GM12875 (cell line): ENCODE measurements at regions not wholly inside any gene's neighbourhood (a gene's known extent, or its start where the extent isn't known, plus 50 kb on each side); places are given as distances from the start of the nearest gene placed in this dataset.
"Not testable (repeated sequence)": the region's sequence is repeated elsewhere in the genome, so short reads cannot be mapped to it uniquely, and the experiment has no call there.

Experiments used
- H3K4me3 ChIP-seq: one replicate; pipeline ENCODE4 v1.5.1; 2011; ENCODE audit warnings: low read depth, low read length, control low read depth
- TF ChIP-seq, protein P1 (sequence below): IDR thresholded peaks from 2 replicates; pipeline ENCODE4 v1.5.1; 2011; ENCODE audit warnings: low read depth, mild to moderate bottlenecking, control low read depth, inconsistent platforms, low read length, moderate library complexity, borderline replicate concordance; ENCODE audit not compliant: insufficient read depth

DNA sequence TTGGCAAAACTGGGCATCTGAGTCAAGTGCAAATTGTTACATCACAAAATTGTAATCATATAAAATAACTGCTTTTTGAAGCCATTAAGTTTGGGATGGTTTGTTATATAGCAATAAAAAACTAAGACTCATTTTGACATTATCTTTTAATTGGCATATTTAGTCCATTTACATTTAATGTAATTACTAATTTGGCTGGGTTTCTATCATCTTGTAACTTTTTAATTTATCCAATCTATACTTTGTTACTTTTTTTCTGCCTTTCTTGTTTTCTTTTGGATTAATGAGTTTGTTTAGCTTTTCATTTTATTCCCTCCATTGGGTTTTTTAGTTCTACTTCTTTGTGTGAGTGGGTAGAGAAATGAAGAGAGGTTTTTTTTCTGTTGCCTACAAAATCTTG, 76.3 kb downstream of the DRAM2 start:
- H3K4me3 ChIP-seq: no peak overlapping the region
- TF ChIP-seq, protein P1, sequence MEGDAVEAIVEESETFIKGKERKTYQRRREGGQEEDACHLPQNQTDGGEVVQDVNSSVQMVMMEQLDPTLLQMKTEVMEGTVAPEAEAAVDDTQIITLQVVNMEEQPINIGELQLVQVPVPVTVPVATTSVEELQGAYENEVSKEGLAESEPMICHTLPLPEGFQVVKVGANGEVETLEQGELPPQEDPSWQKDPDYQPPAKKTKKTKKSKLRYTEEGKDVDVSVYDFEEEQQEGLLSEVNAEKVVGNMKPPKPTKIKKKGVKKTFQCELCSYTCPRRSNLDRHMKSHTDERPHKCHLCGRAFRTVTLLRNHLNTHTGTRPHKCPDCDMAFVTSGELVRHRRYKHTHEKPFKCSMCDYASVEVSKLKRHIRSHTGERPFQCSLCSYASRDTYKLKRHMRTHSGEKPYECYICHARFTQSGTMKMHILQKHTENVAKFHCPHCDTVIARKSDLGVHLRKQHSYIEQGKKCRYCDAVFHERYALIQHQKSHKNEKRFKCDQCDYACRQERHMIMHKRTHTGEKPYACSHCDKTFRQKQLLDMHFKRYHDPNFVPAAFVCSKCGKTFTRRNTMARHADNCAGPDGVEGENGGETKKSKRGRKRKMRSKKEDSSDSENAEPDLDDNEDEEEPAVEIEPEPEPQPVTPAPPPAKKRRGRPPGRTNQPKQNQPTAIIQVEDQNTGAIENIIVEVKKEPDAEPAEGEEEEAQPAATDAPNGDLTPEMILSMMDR: no peak

DNA sequence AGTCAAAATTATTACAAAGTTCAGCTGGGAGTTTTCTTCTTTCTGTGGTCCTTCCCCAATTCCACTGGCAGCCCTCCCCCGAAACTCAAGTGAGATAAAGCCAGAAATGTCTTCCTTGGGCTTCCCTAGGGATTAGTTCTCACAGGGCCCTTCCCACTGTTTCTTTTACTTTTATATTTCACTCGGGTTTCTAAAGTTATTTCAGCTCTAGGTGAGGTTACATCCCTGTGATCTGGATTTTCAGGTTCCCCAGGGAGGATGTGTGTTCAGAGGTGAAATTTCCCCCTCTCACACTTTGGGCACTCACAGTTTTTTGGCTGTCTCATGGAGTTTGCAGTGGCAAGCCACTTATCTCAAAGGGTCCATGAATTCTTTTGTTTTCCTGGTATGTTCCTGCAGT, 77.3 kb downstream of the DRAM2 start:
- no peak overlapping the region for H3K4me3 ChIP-seq
- TF ChIP-seq, protein P1: no peak

DNA sequence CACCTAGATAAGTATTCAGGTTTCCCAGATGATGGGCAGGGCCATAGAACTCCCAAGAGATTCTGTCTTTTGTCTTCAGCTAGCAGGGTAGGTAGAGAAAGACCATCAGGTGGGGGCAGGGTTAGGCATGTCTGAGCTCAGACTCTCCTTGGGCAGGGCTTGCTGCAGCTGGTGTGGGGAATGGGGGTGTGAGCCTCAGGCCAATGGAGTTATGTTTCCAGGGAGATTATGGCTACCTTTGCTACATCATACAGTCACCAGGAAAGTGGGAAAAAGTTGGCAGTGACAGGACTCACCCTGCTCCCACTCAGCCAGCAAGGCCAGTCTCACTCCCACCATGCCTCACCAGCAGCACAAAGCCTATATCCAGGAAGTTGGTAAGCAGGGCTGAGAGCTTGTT, 77.8 kb downstream of the DRAM2 start:
- no peak overlapping the region for H3K4me3 ChIP-seq

DNA sequence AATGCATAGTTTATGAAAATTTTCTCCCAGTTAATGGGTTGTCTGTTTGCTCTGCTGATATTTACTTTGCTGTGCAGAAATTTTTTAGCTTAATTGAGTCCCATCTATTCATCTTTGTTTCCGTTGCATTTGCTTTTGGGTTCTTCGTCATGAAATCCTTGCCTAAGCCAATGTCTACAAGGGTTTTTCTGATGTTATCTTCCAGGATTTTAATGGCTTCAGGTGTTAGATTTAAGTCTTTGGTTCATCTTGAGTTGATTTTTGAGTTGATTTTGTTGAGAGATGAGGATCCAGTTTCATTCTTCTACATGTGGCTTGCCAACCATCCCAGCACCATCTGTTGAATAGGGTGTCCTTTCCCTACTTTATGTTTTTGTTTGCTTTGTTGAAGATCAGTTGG, 85.2 kb downstream of the DRAM2 start:
- TF ChIP-seq, protein P1: no peak
- H3K4me3 ChIP-seq: no peak overlapping the region

More for the DNA sequence above, 77.8 kb downstream of the DRAM2 start:
- TF ChIP-seq, protein P1: no peak

DNA sequence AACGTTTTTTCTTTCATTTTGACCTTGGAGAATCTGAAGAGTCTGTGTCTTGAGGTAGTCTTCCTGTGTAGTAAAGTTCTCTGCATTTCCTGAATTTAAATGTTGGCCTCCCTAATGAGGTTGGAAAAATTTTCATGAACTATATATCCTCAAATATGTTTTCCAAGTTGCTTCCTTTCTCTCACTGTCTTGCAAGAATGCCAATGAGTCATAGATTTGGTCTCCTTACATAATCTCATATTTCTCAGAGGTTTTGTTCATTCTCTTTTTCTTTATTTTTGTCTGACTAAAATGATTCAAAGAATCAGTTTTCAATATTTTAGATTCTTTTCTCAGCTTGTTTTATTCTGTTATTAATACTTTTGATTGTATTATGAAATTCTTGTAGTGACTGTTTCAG, 87.6 kb downstream of the DRAM2 start:
- TF ChIP-seq, protein P1: no peak
- H3K4me3 ChIP-seq: no peak overlapping the region

DNA sequence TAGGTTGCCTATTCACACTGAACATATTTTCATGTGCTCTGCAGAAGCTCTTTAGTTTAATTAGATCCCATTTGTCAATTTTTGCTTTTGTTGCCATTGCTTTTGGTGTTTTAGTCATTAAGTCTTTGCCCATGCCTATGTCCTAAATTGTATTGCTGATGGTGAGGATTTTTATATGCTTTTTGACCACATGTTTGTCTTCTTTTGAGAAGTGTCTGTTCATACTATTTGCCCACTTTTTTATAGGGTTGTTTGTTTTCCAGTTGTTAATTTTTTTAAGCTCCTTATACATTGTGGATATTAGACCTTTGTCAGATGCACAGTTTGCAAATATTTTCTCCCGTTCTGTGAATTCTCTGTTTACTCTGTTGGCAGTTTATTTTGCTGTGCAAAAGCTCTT, 84.5 kb upstream of the LRIF1 start:
- not testable (repeated sequence) for H3K4me3 ChIP-seq

DNA sequence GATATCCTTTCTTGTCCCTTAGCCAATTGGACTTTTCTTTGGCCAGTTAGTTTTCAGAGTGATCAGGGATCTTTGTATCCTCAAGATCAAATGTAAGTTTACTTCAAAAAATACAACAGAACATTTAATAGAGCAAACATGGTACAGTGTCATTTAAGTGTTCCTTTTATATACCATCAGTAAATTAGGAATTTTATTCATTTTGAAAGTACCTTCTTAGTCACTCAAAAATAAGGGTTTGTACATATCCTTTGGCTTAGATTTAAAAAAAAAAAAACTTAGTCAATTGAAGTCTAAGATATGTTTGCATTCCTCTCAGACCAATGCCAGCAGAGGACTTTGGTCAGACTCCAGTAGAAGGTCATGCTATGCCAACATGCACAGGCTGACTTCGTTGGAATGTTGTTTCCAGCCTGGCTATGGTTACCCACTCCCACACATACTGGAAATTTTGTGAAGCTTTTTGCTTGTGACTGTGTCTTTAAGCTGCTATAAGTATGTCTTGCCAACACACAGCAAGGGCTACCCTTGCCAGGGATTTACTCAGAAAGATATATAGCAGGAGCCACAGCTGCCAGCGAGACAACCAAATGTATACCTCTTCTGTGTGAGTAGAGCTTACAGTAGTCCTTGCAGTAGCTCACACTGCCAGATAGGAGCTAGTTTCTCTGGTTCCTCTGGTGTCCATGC, 81.5 kb upstream of the LRIF1 start:
- no peak overlapping the region for H3K4me3 ChIP-seq
- TF ChIP-seq, protein P1: no peak
